Hepatocyte (in vitro differentiated cells): ENCODE measurements at regions not wholly inside any gene's neighbourhood (a gene's known extent, or its start where the extent isn't known, plus 50 kb on each side); places are given as distances from the start of the nearest gene placed in this dataset.
"Not testable (repeated sequence)": the region's sequence is repeated elsewhere in the genome, so short reads cannot be mapped to it uniquely, and the experiment has no call there.

ENCODE experiments used
- DNase-seq: peaks from one replicate; pipeline ENCODE4 v3.0.0-alpha.2; 2016; ENCODE audit warnings: low spot score
- H2AFZ ChIP-seq: fragments of 200-600 bp; sonication (generic); 2 replicates; pipeline ENCODE4 v1.6.0; 2016; ENCODE audit warnings: antibody characterized with exemption, mild to moderate bottlenecking
- H3K27ac ChIP-seq: fragments of 200-600 bp; sonication (generic); 2 replicates; pipeline ENCODE4 v1.5.1; 2016; ENCODE audit warnings: mild to moderate bottlenecking
- H3K27me3 ChIP-seq: fragments of 200-600 bp; sonication (generic); 2 replicates; pipeline ENCODE4 v1.6.1; 2016
- H3K36me3 ChIP-seq: fragments of 200-600 bp; sonication (generic); replicated peaks from 2 replicates; pipeline ENCODE4 v1.5.1; 2016; ENCODE audit warnings: low read depth; ENCODE audit not compliant: insufficient read depth
- H3K4me1 ChIP-seq: fragments of 200-600 bp; sonication (generic); 2 replicates; pipeline ENCODE4 v1.5.1; 2016; ENCODE audit warnings: mild to moderate bottlenecking, moderate library complexity; ENCODE audit not compliant: insufficient read depth
- H3K4me2 ChIP-seq: fragments of 200-600 bp; sonication (generic); 2 replicates; pipeline ENCODE4 v1.6.0; 2016
- H3K4me3 ChIP-seq: fragments of 200-600 bp; sonication (generic); 2 replicates; pipeline ENCODE4 v1.5.1; 2016; ENCODE audit warnings: mild to moderate bottlenecking
- H3K79me2 ChIP-seq: fragments of 200-600 bp; sonication (generic); 2 replicates; pipeline ENCODE4 v1.6.0; 2017; ENCODE audit warnings: mild to moderate bottlenecking
- H3K9me2 ChIP-seq: fragments of 200-600 bp; sonication (generic); replicated peaks from 2 replicates; pipeline ENCODE4 v1.6.0; 2017; ENCODE audit warnings: mild to moderate bottlenecking; ENCODE audit not compliant: insufficient read depth
- H3K9me3 ChIP-seq: fragments of 200-600 bp; sonication (generic); 2 replicates; pipeline ENCODE4 v1.5.1; 2016; ENCODE audit warnings: low read depth, mild to moderate bottlenecking
- H4K20me1 ChIP-seq: fragments of 200-600 bp; sonication (generic); 2 replicates; pipeline ENCODE4 v1.6.0; 2016; ENCODE audit warnings: mild to moderate bottlenecking; ENCODE audit not compliant: insufficient read depth, poor library complexity, severe bottlenecking
- EZH2 ChIP-seq: fragments of 200-600 bp; sonication (generic); IDR thresholded peaks from 2 replicates; pipeline ENCODE4 v1.6.1; 2016; ENCODE audit warnings: antibody characterized with exemption, mild to moderate bottlenecking, borderline replicate concordance
- EZH2phosphoT487 ChIP-seq: fragments of 200-600 bp; sonication (generic); IDR thresholded peaks from one replicate; pipeline ENCODE4 v1.6.1; 2018; ENCODE audit warnings: antibody characterized with exemption, mild to moderate bottlenecking, low read depth, moderate library complexity; ENCODE audit not compliant: unreplicated experiment, severe bottlenecking
- WGBS: methylation state at CpG from one replicate; pipeline ENCODE4 v1.1.6; 2016; ENCODE audit warnings: low lambda C conversion rate; ENCODE audit errors: missing lambda C conversion rate; 5-methylcytosine and 5-hydroxymethylcytosine counted together
- TF ChIP-seq, protein P1 (sequence below): fragments of 200-600 bp; sonication (generic); IDR thresholded peaks from 2 replicates; pipeline ENCODE4 v1.5.1; 2016; ENCODE audit warnings: antibody characterized with exemption, mild to moderate bottlenecking; ENCODE audit not compliant: poor library complexity

DNA sequence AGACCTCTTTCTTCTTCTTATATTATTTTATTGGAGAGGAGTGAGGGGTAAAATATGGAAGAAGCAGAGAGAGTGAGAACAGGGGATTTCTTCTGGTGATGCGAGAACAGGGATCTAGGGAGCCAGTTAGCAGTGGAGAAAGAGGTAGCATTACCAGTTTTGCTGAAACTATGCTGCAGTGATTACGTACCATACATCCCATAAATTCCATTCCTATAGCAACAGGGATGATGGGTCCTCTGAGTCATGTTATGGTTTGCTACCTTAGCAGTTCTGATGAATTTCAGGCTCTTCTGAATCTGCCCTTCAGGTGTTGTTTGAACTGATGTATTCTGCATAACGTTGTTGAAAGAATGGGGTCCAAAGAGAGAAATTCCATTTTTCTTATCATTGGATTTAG is 625.4 kb upstream of the LRFN5 start:
- Histone ChIP-seq H3K27ac (no peak overlapping the region), H3K27me3 (no peaks in the 10 kb centered on the region)
- WGBS: 90% methylated on average over 3 of the region's 3 CpGs

DNA sequence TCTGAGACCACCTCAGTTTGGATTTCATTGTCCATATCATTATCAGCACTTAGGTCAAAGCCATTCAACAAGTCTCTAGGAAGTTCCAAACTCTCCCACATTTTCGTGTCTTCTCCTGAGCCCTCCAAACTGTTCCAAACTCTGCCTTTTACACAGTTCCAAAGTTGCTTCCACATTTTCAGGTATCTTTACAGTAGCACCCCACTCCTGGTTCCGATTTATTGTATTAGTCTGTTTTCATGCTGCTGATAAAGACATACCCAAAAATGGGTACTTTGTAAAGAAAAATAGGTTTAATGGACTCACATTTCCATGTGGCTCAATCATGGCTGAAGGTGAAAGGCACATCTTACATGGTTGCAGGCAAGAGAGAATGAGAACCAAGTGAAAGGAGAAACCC is 646.4 kb upstream of the LRFN5 start:
- H3K27ac ChIP-seq, DNase-seq, H3K9me3 ChIP-seq, H2AFZ ChIP-seq, H3K9me2 ChIP-seq, H3K4me2 ChIP-seq, H4K20me1 ChIP-seq, H3K4me3 ChIP-seq, H3K4me1 ChIP-seq, H3K36me3 ChIP-seq, H3K27me3 ChIP-seq: not testable (repeated sequence)
- H3K79me2 ChIP-seq: peaks cover 55% of the 10 kb centered on the region
- WGBS: 98% methylated on average over 2 of the region's 2 CpGs

More for the DNA sequence above, 625.4 kb upstream of the LRFN5 start:
- Histone ChIP-seq H3K9me2 (no peaks in the 10 kb centered on the region), H3K36me3 (no peaks in the 10 kb centered on the region), H3K4me3 (no peak overlapping the region), H3K4me2 (no peak overlapping the region), H3K79me2 (no peaks in the 10 kb centered on the region), H4K20me1 (no peaks in the 10 kb centered on the region), H3K4me1 (no peaks in the 10 kb centered on the region), H3K9me3 (no peaks in the 10 kb centered on the region), H2AFZ (no peak overlapping the region)
- TF ChIP-seq, protein P1, sequence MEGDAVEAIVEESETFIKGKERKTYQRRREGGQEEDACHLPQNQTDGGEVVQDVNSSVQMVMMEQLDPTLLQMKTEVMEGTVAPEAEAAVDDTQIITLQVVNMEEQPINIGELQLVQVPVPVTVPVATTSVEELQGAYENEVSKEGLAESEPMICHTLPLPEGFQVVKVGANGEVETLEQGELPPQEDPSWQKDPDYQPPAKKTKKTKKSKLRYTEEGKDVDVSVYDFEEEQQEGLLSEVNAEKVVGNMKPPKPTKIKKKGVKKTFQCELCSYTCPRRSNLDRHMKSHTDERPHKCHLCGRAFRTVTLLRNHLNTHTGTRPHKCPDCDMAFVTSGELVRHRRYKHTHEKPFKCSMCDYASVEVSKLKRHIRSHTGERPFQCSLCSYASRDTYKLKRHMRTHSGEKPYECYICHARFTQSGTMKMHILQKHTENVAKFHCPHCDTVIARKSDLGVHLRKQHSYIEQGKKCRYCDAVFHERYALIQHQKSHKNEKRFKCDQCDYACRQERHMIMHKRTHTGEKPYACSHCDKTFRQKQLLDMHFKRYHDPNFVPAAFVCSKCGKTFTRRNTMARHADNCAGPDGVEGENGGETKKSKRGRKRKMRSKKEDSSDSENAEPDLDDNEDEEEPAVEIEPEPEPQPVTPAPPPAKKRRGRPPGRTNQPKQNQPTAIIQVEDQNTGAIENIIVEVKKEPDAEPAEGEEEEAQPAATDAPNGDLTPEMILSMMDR: no peak
- TF ChIP-seq EZH2phosphoT487 (no peak), EZH2 (no peak)
- no peak for DNase-seq

DNA sequence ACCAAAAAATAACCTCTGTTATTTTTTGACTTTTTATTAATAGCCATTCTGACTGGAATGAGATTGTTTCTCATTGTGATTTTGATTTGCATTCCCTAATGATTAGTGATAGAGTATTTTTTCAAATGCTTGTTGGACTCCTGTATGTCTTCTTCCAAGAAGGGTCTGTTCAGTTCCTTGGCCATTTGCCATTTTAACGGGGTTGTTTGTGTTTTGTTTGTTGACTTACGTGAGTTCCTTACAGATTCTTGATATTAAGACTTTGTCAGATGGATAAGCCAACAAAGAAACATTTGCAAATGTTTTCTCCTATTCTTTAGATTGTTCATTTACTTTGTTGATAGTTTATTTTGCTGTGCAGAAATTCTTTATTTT is 651.6 kb upstream of the LRFN5 start:
- DNase-seq: peak; percentile 48
- Histone ChIP-seq H3K79me2 (peaks cover 47% of the 10 kb centered on the region), H4K20me1 (no peaks in the 10 kb centered on the region), H2AFZ (peak overlapping the region; percentile 80), H3K4me2 (peak overlapping the region; percentile 79), H3K9me3 (no peaks in the 10 kb centered on the region), H3K36me3 (no peaks in the 10 kb centered on the region), H3K27me3 (no peaks in the 10 kb centered on the region), H3K9me2 (no peaks in the 10 kb centered on the region), H3K4me3 (peak overlapping the region; percentile 66), H3K27ac (peak overlapping the region; percentile 91), H3K4me1 (no peaks in the 10 kb centered on the region)
- WGBS: 16% methylated on average over 2 of the region's 2 CpGs
- TF ChIP-seq, protein P1: no peak

DNA sequence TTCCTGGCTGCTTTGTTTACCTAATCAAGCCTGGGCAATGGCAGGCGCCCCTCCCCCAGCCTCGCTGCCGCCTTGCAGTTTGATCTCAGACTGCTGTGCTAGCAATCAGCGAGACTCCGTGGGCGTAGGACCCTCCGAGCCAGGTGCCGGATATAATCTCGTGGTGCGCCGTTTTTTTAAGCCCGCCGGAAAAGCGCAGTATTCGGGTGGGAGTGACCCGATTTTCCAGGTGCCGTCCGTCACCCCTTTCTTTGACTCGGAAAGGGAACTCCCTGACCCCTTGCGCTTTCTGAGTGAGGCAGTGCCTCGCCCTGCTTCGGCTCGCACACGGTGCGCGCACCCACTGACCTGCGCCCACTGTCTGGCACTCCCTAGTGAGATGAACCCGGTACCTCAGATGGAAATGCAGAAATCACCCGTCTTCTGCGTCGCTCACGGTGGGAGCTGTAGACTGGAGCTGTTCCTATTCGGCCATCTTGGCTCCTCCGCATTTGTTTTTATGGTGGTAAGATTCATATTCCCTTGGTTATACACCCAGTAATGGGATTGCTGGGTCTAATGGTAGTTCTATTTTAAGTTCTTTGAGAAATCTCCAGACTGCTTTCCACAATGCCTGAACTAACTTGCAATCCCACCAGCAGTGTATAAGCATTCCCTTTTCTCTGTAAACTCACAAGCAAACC is 652.1 kb upstream of the LRFN5 start:
- peak overlapping the region; percentile 80 for H2AFZ ChIP-seq
- not testable (repeated sequence) for H3K4me1 ChIP-seq, H3K27me3 ChIP-seq, H3K36me3 ChIP-seq, H4K20me1 ChIP-seq, H3K9me3 ChIP-seq, H3K9me2 ChIP-seq
- WGBS: 12% methylated on average over 28 of the region's 34 CpGs
- peak overlapping the region; percentile 79 for H3K4me2 ChIP-seq
- H3K4me3 ChIP-seq: peak overlapping the region; percentile 66
- peaks cover 44% of the 10 kb centered on the region for H3K79me2 ChIP-seq
- H3K27ac ChIP-seq: peak overlapping the region; percentile 91
- peak; percentile 17 for DNase-seq

DNA sequence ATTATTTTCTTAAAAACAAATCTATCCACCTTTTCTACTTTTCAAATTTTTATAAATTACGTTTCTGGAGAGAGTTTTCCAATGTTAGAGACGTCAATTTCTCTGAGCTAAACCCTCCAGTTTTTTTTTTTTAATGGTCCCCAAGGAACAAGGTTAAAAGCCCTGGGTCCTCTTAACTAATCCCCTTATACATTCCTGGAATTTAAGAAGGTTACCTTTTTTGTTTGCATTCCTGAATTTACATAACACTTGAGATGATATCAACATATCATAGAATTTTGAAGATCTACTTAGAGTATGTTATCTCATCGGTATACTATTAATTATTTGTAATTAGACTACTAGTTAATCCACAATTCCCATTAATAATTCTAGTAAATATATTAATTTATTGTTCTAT is 662.2 kb upstream of the LRFN5 start:
- no peaks in the 10 kb centered on the region for H3K36me3 ChIP-seq
- no peak for DNase-seq
- H3K4me1 ChIP-seq: no peaks in the 10 kb centered on the region
- no peak overlapping the region for H3K4me3 ChIP-seq
- no peak overlapping the region for H3K4me2 ChIP-seq
- H4K20me1 ChIP-seq: no peaks in the 10 kb centered on the region
- 49% methylated on average over 3 of the region's 3 CpGs for WGBS
- no peak overlapping the region for H3K27ac ChIP-seq
- no peaks in the 10 kb centered on the region for H3K79me2 ChIP-seq
- no peak overlapping the region for H2AFZ ChIP-seq
- no peaks in the 10 kb centered on the region for H3K9me2 ChIP-seq
- no peak for TF ChIP-seq EZH2phosphoT487
- TF ChIP-seq, protein P1: no peak
- TF ChIP-seq EZH2: no peak
- no peaks in the 10 kb centered on the region for H3K27me3 ChIP-seq
- peaks cover 6% of the 10 kb centered on the region for H3K9me3 ChIP-seq
